ENCODE measurements at regions not wholly inside any gene's neighbourhood (a gene's known extent, or its start where the extent isn't known, plus 50 kb on each side); places are given as distances from the start of the nearest gene placed in this dataset.

- intact Hi-C loops (cut with micrococcal nuclease; ENCODE audit: unreplicated experiment) (no loop called here), in situ Hi-C loops (cut with MboI) (no loop called here)
- DNase-seq (ENCODE audit: low read depth, low spot score), result no peak
- no peak for ATAC-seq
- CTCF ChIA-PET, result no interaction called here
- Histone ChIP-seq H3K4me2 (ENCODE audit: control insufficient read depth, insufficient read depth) (no peak overlapping the region), H4K20me1 (ENCODE audit: control insufficient read depth, insufficient read depth) (no peaks in the 10 kb centered on the region), H3K27ac (ENCODE audit: control insufficient read depth, insufficient read depth) (no peak overlapping the region), H3K27me3 (replicated peaks in 1 of 2; ENCODE audit: control insufficient read depth in 2 of 2, insufficient read depth in 2 of 2, low read length in 1 of 2) (no peaks in the 10 kb centered on the region), H3K4me3 (no peak overlapping the region), H3K36me3 (ENCODE audit: control insufficient read depth in 2 of 2, insufficient read depth in 2 of 2, low read length in 1 of 2) (no peaks in the 10 kb centered on the region), H3K79me2 (ENCODE audit: control insufficient read depth, insufficient read depth, low read length) (no peaks in the 10 kb centered on the region), H3K9ac (ENCODE audit: control insufficient read depth, insufficient read depth, low read length) (no peak overlapping the region), H3K4me1 (ENCODE audit: control insufficient read depth, insufficient read depth, low read length) (no peaks in the 10 kb centered on the region), H2AFZ (ENCODE audit: control insufficient read depth, low read depth, low read length) (no peak overlapping the region), H3K9me3 (replicated peaks; ENCODE audit: control insufficient read depth, insufficient read depth, low read length) (no peaks in the 10 kb centered on the region)
- FAIRE-seq, result no peak
- BruUV-seq (replicated peaks), result no TSS peak
- RAD21 ChIA-PET (ENCODE audit: unreplicated experiment), result no interaction called here
- POLR2A ChIA-PET, result no interaction called here
- no peak for TF ChIP-seq BRCA1 (IDR thresholded peaks at IDR 0.05; ENCODE audit: low read depth, low read length)
- no peak for TF ChIP-seq NFYA (IDR thresholded peaks at IDR 0.05; ENCODE audit: borderline replicate concordance, low read depth, low read length)
- no peak for TF ChIP-seq EZH2 (IDR thresholded peaks at IDR 0.05; ENCODE audit: borderline replicate concordance, control insufficient read depth, low read depth, low read length)
- TF ChIP-seq BMI1 (IDR thresholded peaks at IDR 0.05; ENCODE audit: borderline replicate concordance), result no peak
- TF ChIP-seq ETV6 (conservative IDR thresholded peaks at IDR 0.05 in 1 of 2, IDR thresholded peaks at IDR 0.05 in 1 of 2; ENCODE audit: borderline replicate concordance in 1 of 2, low read depth in 1 of 2), result no peak
- TF ChIP-seq IKZF1 (conservative IDR thresholded peaks at IDR 0.05), result no peak
- TF ChIP-seq PAX5 (IDR thresholded peaks at IDR 0.05; ENCODE audit: borderline replicate concordance, low read depth, low read length), result no peak
- SMC1A ChIA-PET (ENCODE audit: uncharacterized antibody, unreplicated experiment), result no interaction called here
- WGBS (ENCODE audit: insufficient coverage, insufficient replicate concordance, low lambda C conversion rate, missing lambda C conversion rate), result 6% methylated on average over 2 of the region's 2 CpGs
Measured at GRCh38 chr1:218985424-218985984, 188.2 kb upstream of the LYPLAL1 start.

- H3K4me1 ChIP-seq (ENCODE audit: control insufficient read depth, insufficient read depth, low read length), result no peaks in the 10 kb centered on the region
- BruUV-seq (replicated peaks), result no TSS peak
- no peak for DNase-seq (ENCODE audit: low read depth, low spot score)
- RAD21 ChIA-PET (ENCODE audit: unreplicated experiment), result no interaction called here
- intact Hi-C loops (cut with micrococcal nuclease; ENCODE audit: unreplicated experiment), result no loop called here
- H3K27me3 ChIP-seq (replicated peaks in 1 of 2; ENCODE audit: control insufficient read depth in 2 of 2, insufficient read depth in 2 of 2, low read length in 1 of 2), result no peaks in the 10 kb centered on the region
- H4K20me1 ChIP-seq (ENCODE audit: control insufficient read depth, insufficient read depth), result no peaks in the 10 kb centered on the region
- POLR2A ChIA-PET, result interaction anchor here (0.7 kb wide), 1 partner anchor 133 kb away, joined by 3 read pairs; no protein-coding TSS in a partner anchor
- no peaks in the 10 kb centered on the region for H3K36me3 ChIP-seq (ENCODE audit: control insufficient read depth in 2 of 2, insufficient read depth in 2 of 2, low read length in 1 of 2)
- SMC1A ChIA-PET (ENCODE audit: uncharacterized antibody, unreplicated experiment), result no interaction called here
- H3K9me3 ChIP-seq (replicated peaks; ENCODE audit: control insufficient read depth, insufficient read depth, low read length), result no peaks in the 10 kb centered on the region
- H3K9ac ChIP-seq (ENCODE audit: control insufficient read depth, insufficient read depth, low read length), result no peak overlapping the region
- no peak for FAIRE-seq
- CTCF ChIA-PET, result no interaction called here
- in situ Hi-C loops (cut with MboI), result no loop called here
- ATAC-seq, result no peak
- H3K79me2 ChIP-seq (ENCODE audit: control insufficient read depth, insufficient read depth, low read length), result no peaks in the 10 kb centered on the region
- H3K27ac ChIP-seq (ENCODE audit: control insufficient read depth, insufficient read depth), result no peak overlapping the region
- no peak overlapping the region for H3K4me2 ChIP-seq (ENCODE audit: control insufficient read depth, insufficient read depth)
- no peak overlapping the region for H2AFZ ChIP-seq (ENCODE audit: control insufficient read depth, low read depth, low read length)
- H3K4me3 ChIP-seq, result no peak overlapping the region
- WGBS (ENCODE audit: insufficient coverage, insufficient replicate concordance, low lambda C conversion rate, missing lambda C conversion rate), result 41% methylated on average over 3 of the region's 3 CpGs
- TF ChIP-seq TCF12 (IDR thresholded peaks at IDR 0.05; ENCODE audit: low read depth, low read length) (no peak), RUNX3 (IDR thresholded peaks at IDR 0.05; ENCODE audit: low read length) (no peak), PBX3 (IDR thresholded peaks at IDR 0.05; ENCODE audit: insufficient replicate concordance, low read depth, low read length) (no peak), PAX8 (IDR thresholded peaks at IDR 0.05) (no peak)
Measured at GRCh38 chr1:218986816-218987215, 186.9 kb upstream of the LYPLAL1 start.

Data from GM12878 (cell line).